GM18498 (cell line): ENCODE measurements at regions not wholly inside any gene's neighbourhood (a gene's known extent, or its start where the extent isn't known, plus 50 kb on each side); places are given as distances from the start of the nearest gene placed in this dataset.
"Not testable (repeated sequence)": the region's sequence is repeated elsewhere in the genome, so short reads cannot be mapped to it uniquely, and the experiment has no call there.

Experiments used
- ATAC-seq: cut with Tn5 transposase; IDR thresholded peaks from one replicate; pipeline ENCODE4 v1.9.1; 2021; ENCODE audit warnings: mild to moderate bottlenecking, moderate library complexity; ENCODE audit not compliant: unreplicated experiment

- ATAC-seq: no peak
Measured at GRCh38 chr4:129248621-129249020, 152.7 kb downstream of the C4orf33 start.

- no peak for ATAC-seq
Measured at GRCh38 chr4:129254126-129254525, 158.2 kb downstream of the C4orf33 start.

GRCh38 chr4:129254526-129254925, 158.6 kb downstream of the C4orf33 start:
- ATAC-seq: no peak

- ATAC-seq: no peak
Measured at GRCh38 chr4:129261584-129261983, 165.6 kb downstream of the C4orf33 start.

- ATAC-seq: peak; percentile 95
Measured at GRCh38 chr4:129264008-129264657, 168.2 kb downstream of the C4orf33 start.

- no peak for ATAC-seq
Measured at GRCh38 chr4:129278868-129279267, 182.9 kb downstream of the C4orf33 start.

- no peak for ATAC-seq
Measured at GRCh38 chr4:129282293-129282692, 186.3 kb downstream of the C4orf33 start.

- ATAC-seq: not testable (repeated sequence)
Measured at GRCh38 chr4:129292194-129292593, 196.2 kb downstream of the C4orf33 start.

- ATAC-seq: no peak
Measured at GRCh38 chr4:129314781-129315180, 218.8 kb downstream of the C4orf33 start.

- ATAC-seq: no peak
Measured at GRCh38 chr4:129322920-129323319, 227.0 kb downstream of the C4orf33 start.

- no peak for ATAC-seq
Measured at GRCh38 chr4:129323658-129324057, 227.7 kb downstream of the C4orf33 start.

GRCh38 chr4:129326571-129327460, 230.9 kb downstream of the C4orf33 start:
- no peak for ATAC-seq

GRCh38 chr4:129327637-129328036, 231.7 kb downstream of the C4orf33 start:
- ATAC-seq: no peak

GRCh38 chr4:129328162-129328561, 232.2 kb downstream of the C4orf33 start:
- ATAC-seq: no peak

GRCh38 chr4:129334136-129334535, 238.2 kb downstream of the C4orf33 start:
- no peak for ATAC-seq

GRCh38 chr4:129335276-129335675, 239.3 kb downstream of the C4orf33 start:
- ATAC-seq: no peak

- ATAC-seq: no peak
Measured at GRCh38 chr4:129335818-129336217, 239.9 kb downstream of the C4orf33 start.

- no peak for ATAC-seq
Measured at GRCh38 chr4:129336457-129337227, 240.7 kb downstream of the C4orf33 start.

- no peak for ATAC-seq
Measured at GRCh38 chr4:129337228-129337620, 241.3 kb downstream of the C4orf33 start.

GRCh38 chr4:129342819-129343408, 247.0 kb downstream of the C4orf33 start:
- no peak for ATAC-seq

- no peak for ATAC-seq
Measured at GRCh38 chr4:129344058-129344457, 248.1 kb downstream of the C4orf33 start.
